CD4-positive, alpha-beta T cell (primary cell): ENCODE measurements at regions not wholly inside any gene's neighbourhood (a gene's known extent, or its start where the extent isn't known, plus 50 kb on each side); places are given as distances from the start of the nearest gene placed in this dataset.

Experiments
- ATAC-seq: fragments of 200-7000 bp; cut with Tn5 transposase; one replicate; pipeline ENCODE4 v1.10.0; 2022; ENCODE audit warnings: mild to moderate bottlenecking; ENCODE audit not compliant: poor library complexity
- CTCF ChIA-PET: fragments of 350-600 bp; sonication (Branson Sonifier 250); formaldehyde crosslinking; loops from one replicate; lab custom pipeline; 2021; ENCODE audit warnings: antibody characterized with exemption, inconsistent platforms; lab: Charles Lee
- POLR2A ChIA-PET: fragments of 350-600 bp; sonication (Branson Sonifier 250); formaldehyde crosslinking; loops from one replicate; lab custom pipeline; 2021; ENCODE audit warnings: antibody characterized with exemption, inconsistent platforms; lab: Charles Lee
- DNase-seq, 14 experiments: peaks; one replicate each; pipeline ENCODE4 v3.0.0-alpha.2; 2013 to 2020; ENCODE audit warnings: mixed read lengths in 2 of 14
- H3K27ac ChIP-seq, 2 donors: one replicate each; pipeline versions ENCODE4 v1.5.1 to v1.7.0; 2013; ENCODE audit warnings: low read length in 2 of 2, low read depth in 1 of 2, mild to moderate bottlenecking in 1 of 2
- H3K27me3 ChIP-seq, 2 experiments: 1 replicate in 1 of 2; 2 replicates in 1 of 2; pipeline versions ENCODE4 v1.6.1 to v1.7.0; 2013; ENCODE audit warnings: low read length in 2 of 2, control low read depth in 1 of 2, mild to moderate bottlenecking in 1 of 2, moderate library complexity in 1 of 2; ENCODE audit not compliant: insufficient read depth in 2 of 2, control insufficient read depth in 1 of 2
- H3K36me3 ChIP-seq: one replicate; pipeline ENCODE4 v1.6.1; 2013; ENCODE audit warnings: low read length, control low read depth; ENCODE audit not compliant: insufficient read depth
- H3K4me1 ChIP-seq: one replicate; pipeline ENCODE4 v1.6.1; 2013; ENCODE audit warnings: low read length, control low read depth; ENCODE audit not compliant: insufficient read depth
- H3K4me3 ChIP-seq: one replicate; pipeline ENCODE4 v1.5.1; 2013; ENCODE audit warnings: mild to moderate bottlenecking, low read length, moderate library complexity
- H3K9me3 ChIP-seq, 2 experiments: 1 replicate in 1 of 2; 2 replicates in 1 of 2; pipeline versions ENCODE4 v1.6.1 to v1.7.0; 2013; ENCODE audit warnings: low read length in 2 of 2, mild to moderate bottlenecking in 2 of 2, control low read depth in 1 of 2, moderate library complexity in 1 of 2; ENCODE audit not compliant: control insufficient read depth in 1 of 2, insufficient read depth in 1 of 2
- H3K27ac Mint-ChIP-seq: one replicate; pipeline ENCODE4 v1.8.0; 2020; ENCODE audit warnings: mixed read lengths
- H3K27me3 Mint-ChIP-seq: one replicate; pipeline ENCODE4 v1.8.0; 2021; ENCODE audit warnings: mixed read lengths
- H3K36me3 Mint-ChIP-seq: one replicate; pipeline ENCODE4 v1.8.0; 2021; ENCODE audit warnings: low read depth, mixed read lengths
- H3K4me1 Mint-ChIP-seq: one replicate; pipeline ENCODE4 v1.8.0; 2021; ENCODE audit warnings: low read depth, mixed read lengths
- H3K4me3 Mint-ChIP-seq: one replicate; pipeline ENCODE4 v1.8.0; 2020; ENCODE audit warnings: mild to moderate bottlenecking, mixed read lengths
- H3K9me3 Mint-ChIP-seq: one replicate; pipeline ENCODE4 v1.8.0; 2020; ENCODE audit warnings: mixed read lengths
- intact Hi-C, 2 experiments: fragments of 100-400 bp; cut with DNase I in 1 of 2; cut with micrococcal nuclease in 1 of 2; formaldehyde crosslinking; loops; one replicate each; pipeline versions ENCODE4 v1.15.1 to v1.9.0; 2023 to 2025; cut with DNase I, micrococcal nuclease
- TF ChIP-seq, protein P1 (sequence below): fragments of 200-600 bp; IDR thresholded peaks from one replicate; pipeline ENCODE4 v1.8.0; 2022; ENCODE audit warnings: antibody characterized with exemption, mild to moderate bottlenecking

DNA sequence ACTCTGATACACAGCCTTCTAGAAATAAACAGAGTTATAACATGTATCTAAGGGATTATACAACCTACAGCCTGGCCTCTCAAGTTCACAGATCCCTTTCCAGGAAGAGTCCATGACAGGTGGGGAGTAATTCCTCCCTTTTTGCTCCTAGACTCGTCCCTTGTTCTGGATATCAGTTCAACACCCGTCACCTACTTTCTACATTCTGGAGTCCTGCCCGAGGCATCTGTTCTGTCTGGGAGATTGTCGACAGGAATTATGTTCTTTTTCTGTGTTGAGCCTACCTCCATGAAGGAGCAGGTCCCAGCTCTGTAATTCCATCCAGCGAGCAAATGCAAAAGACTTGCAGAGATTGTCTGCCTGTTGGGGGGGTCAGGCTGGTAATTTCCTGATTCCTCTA, 224.6 kb upstream of the NTM start:
- no peaks in the 10 kb centered on the region for H3K4me1 Mint-ChIP-seq
- ATAC-seq, result no peak
- H3K27me3 ChIP-seq, result no peaks in the 10 kb centered on the region

DNA sequence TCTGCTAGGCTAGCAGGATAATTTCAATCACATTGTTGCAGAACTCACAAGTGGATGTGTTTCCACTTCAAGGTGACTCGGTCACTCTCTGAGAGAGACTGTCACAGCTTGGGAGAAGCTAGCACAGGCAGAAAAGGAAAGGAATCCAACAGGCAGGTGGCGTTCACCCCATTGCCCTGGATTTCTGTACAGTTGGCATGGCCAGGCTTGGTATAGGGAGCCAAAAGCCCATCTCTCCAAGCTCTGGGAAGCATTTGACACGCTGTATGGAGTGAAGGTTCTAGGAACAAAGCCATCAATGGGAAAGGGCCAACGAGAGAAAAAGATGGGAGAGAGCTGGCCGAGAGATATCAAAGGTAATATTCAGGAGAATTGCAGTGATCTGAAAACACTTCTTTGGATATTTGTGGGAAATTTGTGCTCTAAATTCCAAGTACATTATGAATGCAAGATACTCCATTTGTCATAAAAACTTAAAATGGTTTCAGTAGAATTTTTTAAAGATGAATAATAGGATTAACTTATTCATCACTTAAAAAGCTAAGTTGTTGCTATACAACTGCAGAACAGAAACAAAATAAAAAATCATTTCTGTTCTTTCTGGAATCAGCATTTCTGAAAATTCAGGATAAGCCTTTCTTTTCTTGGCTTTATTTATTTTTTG, 223.5 kb upstream of the NTM start:
- H3K27me3 ChIP-seq, result no peaks in the 10 kb centered on the region
- TF ChIP-seq, protein P1, sequence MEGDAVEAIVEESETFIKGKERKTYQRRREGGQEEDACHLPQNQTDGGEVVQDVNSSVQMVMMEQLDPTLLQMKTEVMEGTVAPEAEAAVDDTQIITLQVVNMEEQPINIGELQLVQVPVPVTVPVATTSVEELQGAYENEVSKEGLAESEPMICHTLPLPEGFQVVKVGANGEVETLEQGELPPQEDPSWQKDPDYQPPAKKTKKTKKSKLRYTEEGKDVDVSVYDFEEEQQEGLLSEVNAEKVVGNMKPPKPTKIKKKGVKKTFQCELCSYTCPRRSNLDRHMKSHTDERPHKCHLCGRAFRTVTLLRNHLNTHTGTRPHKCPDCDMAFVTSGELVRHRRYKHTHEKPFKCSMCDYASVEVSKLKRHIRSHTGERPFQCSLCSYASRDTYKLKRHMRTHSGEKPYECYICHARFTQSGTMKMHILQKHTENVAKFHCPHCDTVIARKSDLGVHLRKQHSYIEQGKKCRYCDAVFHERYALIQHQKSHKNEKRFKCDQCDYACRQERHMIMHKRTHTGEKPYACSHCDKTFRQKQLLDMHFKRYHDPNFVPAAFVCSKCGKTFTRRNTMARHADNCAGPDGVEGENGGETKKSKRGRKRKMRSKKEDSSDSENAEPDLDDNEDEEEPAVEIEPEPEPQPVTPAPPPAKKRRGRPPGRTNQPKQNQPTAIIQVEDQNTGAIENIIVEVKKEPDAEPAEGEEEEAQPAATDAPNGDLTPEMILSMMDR, result no peak
- no peaks in the 10 kb centered on the region for H3K4me1 Mint-ChIP-seq
- H3K27ac ChIP-seq, result no peak overlapping the region
- POLR2A ChIA-PET, result no interaction called here
- H3K27me3 Mint-ChIP-seq, result no peaks in the 10 kb centered on the region
- CTCF ChIA-PET, result no interaction called here
- DNase-seq (no peak), ATAC-seq (no peak)
- no peak overlapping the region for H3K4me3 Mint-ChIP-seq
- intact Hi-C loops, result no loop called here
- peaks cover 3% of the 10 kb centered on the region for H3K9me3 Mint-ChIP-seq
- no peaks in the 10 kb centered on the region for H3K36me3 ChIP-seq
- H3K4me3 ChIP-seq, result no peak overlapping the region
- peaks cover 0 to 7% of the 10 kb centered on the region in 2 experiments for H3K9me3 ChIP-seq
- H3K4me1 ChIP-seq, result no peaks in the 10 kb centered on the region
- no peaks in the 10 kb centered on the region for H3K36me3 Mint-ChIP-seq
- no peak overlapping the region for H3K27ac Mint-ChIP-seq

More for the DNA sequence above, 224.6 kb upstream of the NTM start:
- ChIA-PET CTCF (no interaction called here), POLR2A (no interaction called here)
- Mint-ChIP-seq H3K27me3 (no peaks in the 10 kb centered on the region), H3K27ac (no peak overlapping the region), H3K4me3 (no peak overlapping the region), H3K9me3 (peaks cover 3% of the 10 kb centered on the region), H3K36me3 (no peaks in the 10 kb centered on the region)
- Histone ChIP-seq H3K9me3 (peaks cover 0 to 10% of the 10 kb centered on the region in 2 experiments), H3K36me3 (no peaks in the 10 kb centered on the region), H3K4me1 (no peaks in the 10 kb centered on the region), H3K4me3 (no peak overlapping the region), H3K27ac (no peak overlapping the region)
- intact Hi-C loops, result no loop called here
- TF ChIP-seq, protein P1, result no peak
- DNase-seq, result no peak

DNA sequence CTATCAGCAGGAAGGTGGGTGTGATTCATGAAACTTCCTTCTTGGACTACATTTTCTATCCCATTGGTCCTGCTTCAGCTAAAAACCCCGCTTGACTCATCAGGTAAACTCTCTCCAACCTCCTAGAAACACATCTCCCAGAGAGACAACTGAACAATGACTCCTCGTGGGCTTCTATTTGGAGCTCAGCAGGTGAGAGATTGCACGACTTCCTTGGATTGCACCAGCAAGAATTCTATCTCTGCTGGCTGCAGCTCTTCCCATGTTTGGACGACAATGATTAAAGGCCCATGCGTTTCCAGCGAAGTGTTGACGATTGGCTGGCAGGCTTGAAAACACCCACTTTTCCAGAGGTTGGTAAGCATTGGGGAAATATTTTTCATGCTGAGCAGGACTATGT, 216.1 kb upstream of the NTM start:
- Histone ChIP-seq H3K36me3 (no peaks in the 10 kb centered on the region), H3K4me1 (no peaks in the 10 kb centered on the region), H3K27ac (no peak overlapping the region), H3K4me3 (no peak overlapping the region), H3K9me3 (no peaks in the 10 kb centered on the region), H3K27me3 (no peaks in the 10 kb centered on the region)
- H3K4me1 Mint-ChIP-seq, result no peaks in the 10 kb centered on the region
- POLR2A ChIA-PET, result no interaction called here
- ATAC-seq (no peak), DNase-seq (no peak)
- no peak overlapping the region for H3K27ac Mint-ChIP-seq
- CTCF ChIA-PET, result no interaction called here
- no peaks in the 10 kb centered on the region for H3K36me3 Mint-ChIP-seq
- TF ChIP-seq, protein P1, result no peak
- no peaks in the 10 kb centered on the region for H3K27me3 Mint-ChIP-seq
- intact Hi-C loops, result no loop called here
- no peak overlapping the region for H3K4me3 Mint-ChIP-seq
- H3K9me3 Mint-ChIP-seq, result no peaks in the 10 kb centered on the region
